OCI-LY7 (cell line): ENCODE measurements at regions not wholly inside any gene's neighbourhood (a gene's known extent, or its start where the extent isn't known, plus 50 kb on each side); places are given as distances from the start of the nearest gene placed in this dataset.

Source experiments
- BruUV-seq: library from RNA; stranded (reverse); fragments of 400-500 nt; replicated peaks from 2 replicates; lab custom pipeline; 2021; lab: Mats Ljungman, UMichigan
- CTCF ChIA-PET: fragments of 300-600 bp; sonication (Branson Sonifier 250); formaldehyde crosslinking; loops from one replicate; lab custom pipeline; 2022; ENCODE audit warnings: antibody characterized with exemption; ENCODE audit not compliant: unreplicated experiment; lab: Charles Lee
- POLR2A ChIA-PET: fragments of 300-600 bp; sonication (Branson Sonifier 250); formaldehyde crosslinking; loops from one replicate; lab custom pipeline; 2022; ENCODE audit warnings: antibody characterized with exemption; lab: Charles Lee
- DNase-seq: peaks from one replicate; pipeline ENCODE4 v3.0.0-alpha.2; 2015; ENCODE audit warnings: low spot score
- H2AFZ ChIP-seq: fragments of 200-600 bp; sonication (generic), shearing (Covaris generic); 2 replicates; pipeline ENCODE4 v1.6.1; 2014; ENCODE audit warnings: mild to moderate bottlenecking, antibody characterized with exemption, low read length, moderate library complexity
- H3K27ac ChIP-seq: fragments of 200-600 bp; sonication (generic); 2 replicates; pipeline ENCODE4 v1.5.1; 2014; ENCODE audit warnings: mixed run types, low read depth, mild to moderate bottlenecking, moderate library complexity, low read length, inconsistent platforms; ENCODE audit not compliant: poor library complexity, severe bottlenecking
- H3K36me3 ChIP-seq: fragments of 200-600 bp; sonication (generic); 2 replicates; pipeline ENCODE4 v1.6.1; 2014; ENCODE audit warnings: mild to moderate bottlenecking, antibody characterized with exemption, low read length, moderate library complexity, mixed read lengths; ENCODE audit not compliant: insufficient read depth
- H3K4me1 ChIP-seq: fragments of 200-600 bp; sonication (generic); 2 replicates; pipeline ENCODE4 v1.5.1; 2014; ENCODE audit warnings: mild to moderate bottlenecking, low read length; ENCODE audit not compliant: insufficient read depth, poor library complexity, severe bottlenecking
- H3K4me2 ChIP-seq: fragments of 200-600 bp; sonication (generic); 2 replicates; pipeline ENCODE4 v1.6.1; 2014; ENCODE audit warnings: mild to moderate bottlenecking, low read length
- H3K4me3 ChIP-seq: fragments of 200-600 bp; sonication (generic); 2 replicates; pipeline ENCODE4 v1.5.1; 2014; ENCODE audit warnings: mild to moderate bottlenecking, low read depth, low read length; ENCODE audit not compliant: poor library complexity, severe bottlenecking
- H3K79me2 ChIP-seq: fragments of 200-600 bp; sonication (generic); 2 replicates; pipeline ENCODE4 v1.6.1; 2016; ENCODE audit warnings: low read depth, mild to moderate bottlenecking, low read length, moderate library complexity, mixed read lengths; ENCODE audit not compliant: insufficient read depth
- H3K9me2 ChIP-seq: fragments of 200-600 bp; sonication (generic); 2 replicates; pipeline ENCODE4 v1.6.1; 2016; ENCODE audit warnings: mild to moderate bottlenecking, low read length, mixed read lengths; ENCODE audit not compliant: insufficient read depth
- H3K9me3 ChIP-seq: fragments of 200-600 bp; sonication (generic); 2 replicates; pipeline ENCODE4 v1.6.1; 2014; ENCODE audit warnings: mild to moderate bottlenecking, mixed run types, low read length, mixed read lengths
- H4K20me1 ChIP-seq: fragments of 200-600 bp; sonication (generic); 2 replicates; pipeline ENCODE4 v1.6.1; 2014; ENCODE audit warnings: mild to moderate bottlenecking, antibody characterized with exemption, low read length, moderate library complexity, mixed read lengths; ENCODE audit not compliant: insufficient read depth
- CTCF ChIP-seq: fragments of 200-600 bp; sonication (generic); conservative IDR thresholded peaks from 2 replicates; pipeline ENCODE4 v1.5.1; 2014; ENCODE audit warnings: mild to moderate bottlenecking, antibody characterized with exemption, low read length, moderate library complexity, mixed read lengths
- EZH2phosphoT487 ChIP-seq: fragments of 200-600 bp; sonication (generic); IDR thresholded peaks from 2 replicates; pipeline ENCODE4 v1.6.1; 2018; ENCODE audit warnings: low read depth, borderline replicate concordance, mild to moderate bottlenecking, mixed run types, antibody characterized with exemption, low read length, moderate library complexity, mixed read lengths
- intact Hi-C: fragments of 100-400 bp; cut with micrococcal nuclease; formaldehyde crosslinking; loops from one replicate; pipeline ENCODE4 v1.10.0; 2022; ENCODE audit not compliant: unreplicated experiment

- H3K9me2 ChIP-seq, result no peaks in the 10 kb centered on the region
- H3K36me3 ChIP-seq, result peaks cover 28% of the 10 kb centered on the region
- BruUV-seq, result no TSS peak
- intact Hi-C loops, result no loop called here
- peak overlapping the region; percentile 32 for H3K4me2 ChIP-seq
- H3K4me1 ChIP-seq, result peaks cover 96% of the 10 kb centered on the region
- ChIA-PET CTCF (no interaction called here), POLR2A (interaction anchor here (0.6 to 4.1 kb wide), 15 partner anchors 9 to 304 kb away, joined by 3 to 39 read pairs (median 4); partner anchors contain the start of gene ID2)
- TF ChIP-seq EZH2phosphoT487 (no peak), CTCF (no peak)
- H3K4me3 ChIP-seq, result no peak overlapping the region
- H3K79me2 ChIP-seq, result no peaks in the 10 kb centered on the region; the same call in 1 of the 2 replicates
- DNase-seq, result no peak
- no peak overlapping the region for H2AFZ ChIP-seq
- H3K9me3 ChIP-seq, result no peaks in the 10 kb centered on the region
- H3K27ac ChIP-seq, result peak overlapping the region; percentile 2
- H4K20me1 ChIP-seq, result no peaks in the 10 kb centered on the region
Observed at GRCh38 chr2:8538531-8538930, 143.3 kb upstream of the ID2 start.

GRCh38 chr2:8538931-8539621 is 142.8 kb upstream of the ID2 start:
- H2AFZ ChIP-seq, result no peak overlapping the region
- peaks cover 100% of the 10 kb centered on the region for H3K4me1 ChIP-seq
- H3K36me3 ChIP-seq, result peaks cover 23% of the 10 kb centered on the region
- no peaks in the 10 kb centered on the region for H3K9me3 ChIP-seq
- no peak for DNase-seq
- CTCF ChIA-PET, result no interaction called here
- peak overlapping the region; percentile 85 for H3K4me2 ChIP-seq
- TF ChIP-seq CTCF, result no peak
- no peak for TF ChIP-seq EZH2phosphoT487
- no peaks in the 10 kb centered on the region for H3K9me2 ChIP-seq
- no peaks in the 10 kb centered on the region for H4K20me1 ChIP-seq
- H3K79me2 ChIP-seq, result no peaks in the 10 kb centered on the region; the same call in 1 of the 2 replicates
- POLR2A ChIA-PET, result interaction anchor here (1.0 to 4.1 kb wide), 13 partner anchors 10 to 148 kb away, joined by 3 to 39 read pairs (median 7); partner anchors contain the start of gene ID2
- BruUV-seq, result no TSS peak
- H3K4me3 ChIP-seq, result no peak overlapping the region
- H3K27ac ChIP-seq, result no peak overlapping the region
- intact Hi-C loops, result no loop called here
